ENCODE measurements at regions not wholly inside any gene's neighbourhood (a gene's known extent, or its start where the extent isn't known, plus 50 kb on each side); places are given as distances from the start of the nearest gene placed in this dataset.
"Not testable (repeated sequence)": the region's sequence is repeated elsewhere in the genome, so short reads cannot be mapped to it uniquely, and the experiment has no call there.

GRCh38 chr1:76729142-76729541 is 138.1 kb upstream of the ST6GALNAC5 start:
- Histone ChIP-seq H3K27me3 (replicated peaks) (no peaks in the 10 kb centered on the region), H3K36me3 (replicated peaks) (no peaks in the 10 kb centered on the region), H3K27ac (no peak overlapping the region), H3K4me3 (ENCODE audit: low read depth, low read length) (no peak overlapping the region)
- TF ChIP-seq, protein P1, sequence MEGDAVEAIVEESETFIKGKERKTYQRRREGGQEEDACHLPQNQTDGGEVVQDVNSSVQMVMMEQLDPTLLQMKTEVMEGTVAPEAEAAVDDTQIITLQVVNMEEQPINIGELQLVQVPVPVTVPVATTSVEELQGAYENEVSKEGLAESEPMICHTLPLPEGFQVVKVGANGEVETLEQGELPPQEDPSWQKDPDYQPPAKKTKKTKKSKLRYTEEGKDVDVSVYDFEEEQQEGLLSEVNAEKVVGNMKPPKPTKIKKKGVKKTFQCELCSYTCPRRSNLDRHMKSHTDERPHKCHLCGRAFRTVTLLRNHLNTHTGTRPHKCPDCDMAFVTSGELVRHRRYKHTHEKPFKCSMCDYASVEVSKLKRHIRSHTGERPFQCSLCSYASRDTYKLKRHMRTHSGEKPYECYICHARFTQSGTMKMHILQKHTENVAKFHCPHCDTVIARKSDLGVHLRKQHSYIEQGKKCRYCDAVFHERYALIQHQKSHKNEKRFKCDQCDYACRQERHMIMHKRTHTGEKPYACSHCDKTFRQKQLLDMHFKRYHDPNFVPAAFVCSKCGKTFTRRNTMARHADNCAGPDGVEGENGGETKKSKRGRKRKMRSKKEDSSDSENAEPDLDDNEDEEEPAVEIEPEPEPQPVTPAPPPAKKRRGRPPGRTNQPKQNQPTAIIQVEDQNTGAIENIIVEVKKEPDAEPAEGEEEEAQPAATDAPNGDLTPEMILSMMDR (IDR thresholded peaks at IDR 0.05; ENCODE audit: low read depth, low read length, missing control alignments): no peak
- in situ Hi-C loops (cut with HindIII; ENCODE audit: low pct_ligation_motif_present, low sequenced_read_pairs): no loop called here
- DNase-seq: no peak

DNA sequence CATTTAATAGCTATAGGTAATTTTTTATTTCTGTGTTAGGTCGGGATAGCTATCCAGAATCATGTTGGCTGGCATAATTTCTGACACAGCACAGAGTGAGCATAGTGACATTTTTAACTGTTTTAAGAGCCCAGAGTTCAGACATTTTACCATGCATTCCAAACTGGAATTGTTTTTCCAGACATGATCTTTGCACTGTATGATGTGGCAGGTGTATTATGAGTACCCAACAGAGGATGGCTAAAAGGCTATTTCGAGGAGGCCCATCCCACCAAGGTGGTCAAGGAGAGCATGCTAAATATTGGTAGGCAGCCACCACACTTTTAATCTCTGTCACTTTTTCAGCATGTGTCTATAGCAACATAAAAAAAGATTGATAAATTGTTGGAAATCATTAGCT is 137.3 kb upstream of the ST6GALNAC5 start:
- TF ChIP-seq, protein P1 (IDR thresholded peaks at IDR 0.05; ENCODE audit: low read depth, low read length, missing control alignments): no peak
- no peak for DNase-seq
- no peaks in the 10 kb centered on the region for H3K27me3 ChIP-seq (replicated peaks)
- H3K4me3 ChIP-seq (ENCODE audit: low read depth, low read length): no peak overlapping the region
- H3K27ac ChIP-seq: no peak overlapping the region
- in situ Hi-C loops (cut with HindIII; ENCODE audit: low pct_ligation_motif_present, low sequenced_read_pairs): no loop called here
- H3K36me3 ChIP-seq (replicated peaks): no peaks in the 10 kb centered on the region

DNA sequence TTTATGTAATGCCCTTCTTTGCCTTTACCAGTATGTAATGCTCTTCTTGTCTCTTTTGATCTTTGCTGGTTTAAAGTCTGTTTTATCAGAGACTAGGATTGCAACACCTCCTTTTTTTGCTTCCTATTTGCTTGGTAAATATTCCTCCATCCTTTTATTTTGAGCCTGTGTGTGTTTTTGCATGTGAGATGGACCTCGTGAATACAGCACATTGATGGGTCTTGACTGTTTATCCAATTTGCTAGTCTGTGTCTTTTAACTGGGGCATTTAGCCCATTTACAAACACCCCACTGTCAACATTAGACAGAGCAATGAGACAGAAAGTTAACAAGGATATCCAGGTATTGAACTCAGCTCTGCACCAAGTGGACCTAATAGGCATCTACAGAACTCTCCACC is 128.9 kb upstream of the ST6GALNAC5 start:
- in situ Hi-C loops (cut with HindIII; ENCODE audit: low pct_ligation_motif_present, low sequenced_read_pairs); H3K4me3 ChIP-seq (ENCODE audit: low read depth, low read length); H3K36me3 ChIP-seq (replicated peaks); H3K27me3 ChIP-seq (replicated peaks); H3K27ac ChIP-seq; DNase-seq: not testable (repeated sequence)

DNA sequence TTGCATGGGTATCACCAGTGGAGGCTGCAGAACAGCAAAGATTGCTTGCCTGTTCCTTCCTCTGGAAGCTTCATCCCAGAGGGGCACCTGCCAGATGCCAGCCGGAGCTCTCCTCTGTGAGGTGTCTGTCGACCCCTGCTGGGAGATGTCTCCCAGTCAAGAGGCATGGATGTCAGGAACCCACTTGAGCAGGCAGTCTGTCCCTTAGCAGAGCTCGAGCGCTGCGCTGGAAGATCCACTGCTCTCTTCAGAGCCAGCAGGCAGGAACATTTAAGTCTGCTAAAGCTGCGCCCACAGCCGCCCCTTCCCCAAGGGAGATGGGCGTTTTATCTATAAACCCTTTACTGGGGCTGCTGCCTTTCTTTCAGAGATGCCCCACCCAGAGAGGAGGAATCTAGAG is 126.3 kb upstream of the ST6GALNAC5 start:
- DNase-seq; H3K36me3 ChIP-seq (replicated peaks); H3K27ac ChIP-seq; H3K4me3 ChIP-seq (ENCODE audit: low read depth, low read length); H3K27me3 ChIP-seq (replicated peaks); in situ Hi-C loops (cut with HindIII; ENCODE audit: low pct_ligation_motif_present, low sequenced_read_pairs): not testable (repeated sequence)

GRCh38 chr1:76744989-76745388 is 122.3 kb upstream of the ST6GALNAC5 start:
- no peak for DNase-seq
- no peaks in the 10 kb centered on the region for H3K36me3 ChIP-seq (replicated peaks)
- H3K27me3 ChIP-seq (replicated peaks): no peaks in the 10 kb centered on the region
- in situ Hi-C loops (cut with HindIII; ENCODE audit: low pct_ligation_motif_present, low sequenced_read_pairs): no loop called here
- H3K4me3 ChIP-seq (ENCODE audit: low read depth, low read length): no peak overlapping the region
- H3K27ac ChIP-seq: no peak overlapping the region
- TF ChIP-seq, protein P1 (IDR thresholded peaks at IDR 0.05; ENCODE audit: low read depth, low read length, missing control alignments): no peak

GRCh38 chr1:76746206-76746605 is 121.1 kb upstream of the ST6GALNAC5 start:
- TF ChIP-seq, protein P1 (IDR thresholded peaks at IDR 0.05; ENCODE audit: low read depth, low read length, missing control alignments): no peak
- H3K4me3 ChIP-seq (ENCODE audit: low read depth, low read length): no peak overlapping the region
- no peaks in the 10 kb centered on the region for H3K36me3 ChIP-seq (replicated peaks)
- H3K27me3 ChIP-seq (replicated peaks): no peaks in the 10 kb centered on the region
- DNase-seq: no peak
- in situ Hi-C loops (cut with HindIII; ENCODE audit: low pct_ligation_motif_present, low sequenced_read_pairs): no loop called here
- H3K27ac ChIP-seq: no peak overlapping the region

GRCh38 chr1:76754730-76755129 is 112.5 kb upstream of the ST6GALNAC5 start:
- in situ Hi-C loops (cut with HindIII; ENCODE audit: low pct_ligation_motif_present, low sequenced_read_pairs): no loop called here
- H3K27ac ChIP-seq: no peak overlapping the region
- no peaks in the 10 kb centered on the region for H3K36me3 ChIP-seq (replicated peaks)
- DNase-seq: no peak
- no peaks in the 10 kb centered on the region for H3K27me3 ChIP-seq (replicated peaks)
- no peak overlapping the region for H3K4me3 ChIP-seq (ENCODE audit: low read depth, low read length)
- TF ChIP-seq, protein P1 (IDR thresholded peaks at IDR 0.05; ENCODE audit: low read depth, low read length, missing control alignments): no peak

All from brain microvascular endothelial cell (primary cell).